Panc1 (cell line): ENCODE measurements at regions not wholly inside any gene's neighbourhood (a gene's known extent, or its start where the extent isn't known, plus 50 kb on each side); places are given as distances from the start of the nearest gene placed in this dataset.

ENCODE experiments used
- CTCF ChIP-seq: fragments of 450-650 bp; IDR thresholded peaks from 2 replicates; pipeline ENCODE4 v1.5.1; 2017; ENCODE audit warnings: mild to moderate bottlenecking
- POLR2AphosphoS5 ChIP-seq: IDR thresholded peaks from 2 replicates; pipeline ENCODE4 v1.6.1; 2012; ENCODE audit warnings: mild to moderate bottlenecking, low read depth, low read length, moderate library complexity
- TF ChIP-seq, protein P1 (sequence below), 2 experiments: IDR thresholded peaks; 2 replicates each; pipeline ENCODE4 v1.6.1; 2011 to 2012; ENCODE audit warnings: low read depth in 2 of 2, control low read depth in 1 of 2, low read length in 1 of 2, mild to moderate bottlenecking in 1 of 2, moderate library complexity in 1 of 2; ENCODE audit not compliant: insufficient read depth in 1 of 2

GRCh38 chr2:162888652-162889051 lies 50.1 kb upstream of the KCNH7 start:
- no peak for TF ChIP-seq CTCF
- TF ChIP-seq POLR2AphosphoS5: no peak
- TF ChIP-seq, protein P1, sequence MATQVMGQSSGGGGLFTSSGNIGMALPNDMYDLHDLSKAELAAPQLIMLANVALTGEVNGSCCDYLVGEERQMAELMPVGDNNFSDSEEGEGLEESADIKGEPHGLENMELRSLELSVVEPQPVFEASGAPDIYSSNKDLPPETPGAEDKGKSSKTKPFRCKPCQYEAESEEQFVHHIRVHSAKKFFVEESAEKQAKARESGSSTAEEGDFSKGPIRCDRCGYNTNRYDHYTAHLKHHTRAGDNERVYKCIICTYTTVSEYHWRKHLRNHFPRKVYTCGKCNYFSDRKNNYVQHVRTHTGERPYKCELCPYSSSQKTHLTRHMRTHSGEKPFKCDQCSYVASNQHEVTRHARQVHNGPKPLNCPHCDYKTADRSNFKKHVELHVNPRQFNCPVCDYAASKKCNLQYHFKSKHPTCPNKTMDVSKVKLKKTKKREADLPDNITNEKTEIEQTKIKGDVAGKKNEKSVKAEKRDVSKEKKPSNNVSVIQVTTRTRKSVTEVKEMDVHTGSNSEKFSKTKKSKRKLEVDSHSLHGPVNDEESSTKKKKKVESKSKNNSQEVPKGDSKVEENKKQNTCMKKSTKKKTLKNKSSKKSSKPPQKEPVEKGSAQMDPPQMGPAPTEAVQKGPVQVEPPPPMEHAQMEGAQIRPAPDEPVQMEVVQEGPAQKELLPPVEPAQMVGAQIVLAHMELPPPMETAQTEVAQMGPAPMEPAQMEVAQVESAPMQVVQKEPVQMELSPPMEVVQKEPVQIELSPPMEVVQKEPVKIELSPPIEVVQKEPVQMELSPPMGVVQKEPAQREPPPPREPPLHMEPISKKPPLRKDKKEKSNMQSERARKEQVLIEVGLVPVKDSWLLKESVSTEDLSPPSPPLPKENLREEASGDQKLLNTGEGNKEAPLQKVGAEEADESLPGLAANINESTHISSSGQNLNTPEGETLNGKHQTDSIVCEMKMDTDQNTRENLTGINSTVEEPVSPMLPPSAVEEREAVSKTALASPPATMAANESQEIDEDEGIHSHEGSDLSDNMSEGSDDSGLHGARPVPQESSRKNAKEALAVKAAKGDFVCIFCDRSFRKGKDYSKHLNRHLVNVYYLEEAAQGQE (IDR thresholded peaks at IDR 0.05; ENCODE audit: insufficient read depth in 1 of 2, low read depth in 2 of 2, low read length in 1 of 2): no peak
